Fibroblast of the aortic adventitia (primary cell): ENCODE measurements at regions not wholly inside any gene's neighbourhood (a gene's known extent, or its start where the extent isn't known, plus 50 kb on each side); places are given as distances from the start of the nearest gene placed in this dataset.

Source experiments
- DNase-seq: peaks from one replicate; pipeline ENCODE4 v3.0.0-alpha.2; 2010; ENCODE audit warnings: low read depth
- H3K4me3 ChIP-seq: 2 replicates; pipeline ENCODE4 v1.5.1; 2011; ENCODE audit warnings: low read depth, mild to moderate bottlenecking, control low read depth, low read length, moderate library complexity
- CTCF ChIP-seq: IDR thresholded peaks from 2 replicates; pipeline ENCODE4 v1.5.1; 2011; ENCODE audit warnings: mild to moderate bottlenecking, low read length, control low read depth, inconsistent platforms; ENCODE audit not compliant: insufficient read depth

GRCh38 chr14:97410667-97411620 is 613.8 kb downstream of the VRK1 start:
- H3K4me3 ChIP-seq, result no peak overlapping the region
- no peak for DNase-seq
- no peak for TF ChIP-seq CTCF

- no peak overlapping the region for H3K4me3 ChIP-seq
- DNase-seq, result no peak
- TF ChIP-seq CTCF, result no peak
These were observed 614.9 kb downstream of the VRK1 start for GRCh38 chr14:97411938-97412612.

GRCh38 chr14:97413022-97413539 is 615.9 kb downstream of the VRK1 start:
- DNase-seq, result no peak
- no peak overlapping the region for H3K4me3 ChIP-seq
- TF ChIP-seq CTCF, result no peak

GRCh38 chr14:97413966-97414717 is 617.0 kb downstream of the VRK1 start:
- no peak for DNase-seq
- no peak overlapping the region for H3K4me3 ChIP-seq
- no peak for TF ChIP-seq CTCF

- DNase-seq, result no peak
- no peak for TF ChIP-seq CTCF
- H3K4me3 ChIP-seq, result no peak overlapping the region
These were observed 617.5 kb downstream of the VRK1 start for GRCh38 chr14:97414718-97415098.

- H3K4me3 ChIP-seq, result no peak overlapping the region
- no peak for TF ChIP-seq CTCF
- DNase-seq, result no peak
These were observed 618.7 kb downstream of the VRK1 start for GRCh38 chr14:97415907-97416306.
